Esophagus muscularis mucosa (tissue), 4 donors: ENCODE measurements at regions not wholly inside any gene's neighbourhood (a gene's known extent, or its start where the extent isn't known, plus 50 kb on each side); places are given as distances from the start of the nearest gene placed in this dataset.

Experiments
- CTCF ChIP-seq, 3 experiments: fragments of 200-600 bp in 2 of 3; fragments of 450-650 bp in 1 of 3; sonication (generic) in 2 of 3; IDR thresholded peaks; one replicate each; pipeline ENCODE4 v1.5.1; 2017 to 2019; ENCODE audit warnings: antibody characterized with exemption in 3 of 3, mild to moderate bottlenecking in 2 of 3, moderate library complexity in 1 of 3
- EP300 ChIP-seq: sonication (generic); formaldehyde crosslinking; IDR thresholded peaks from one replicate; pipeline ENCODE4 v1.6.1; 2017; ENCODE audit warnings: antibody characterized with exemption
- POLR2A ChIP-seq: fragments of 450-650 bp; IDR thresholded peaks from one replicate; pipeline ENCODE4 v1.6.1; 2017; ENCODE audit warnings: antibody characterized with exemption, moderate library complexity, mild to moderate bottlenecking, low read depth
- POLR2AphosphoS5 ChIP-seq, 2 donors: sonication (generic); formaldehyde crosslinking; IDR thresholded peaks; one replicate each; pipeline ENCODE4 v1.6.1; 2017; ENCODE audit warnings: antibody characterized with exemption in 2 of 2

GRCh38 chr6:92848901-92849300 is 570.5 kb downstream of the EPHA7 start:
- TF ChIP-seq POLR2A (no peak), CTCF (IDR thresholded peaks at IDR 0.05) (no peak), EP300 (no peak), POLR2AphosphoS5 (IDR thresholded peaks at IDR 0.05) (no peak)
